Breast epithelium (tissue), 4 donors: ENCODE measurements at regions not wholly inside any gene's neighbourhood (a gene's known extent, or its start where the extent isn't known, plus 50 kb on each side); places are given as distances from the start of the nearest gene placed in this dataset.

Experiments
- DNase-seq, 2 donors: peaks; one replicate each; pipeline ENCODE4 v3.0.0-alpha.2; 2019; ENCODE audit warnings: low spot score in 2 of 2
- H3K27ac ChIP-seq, 2 donors: fragments of 200-600 bp; sonication (generic) in 1 of 2; one replicate each; pipeline ENCODE4 v1.5.1; 2016 to 2019; ENCODE audit warnings: mild to moderate bottlenecking in 1 of 2
- H3K27me3 ChIP-seq, 2 donors: fragments of 200-600 bp; sonication (generic) in 1 of 2; one replicate each; pipeline versions ENCODE4 v1.5.1 to v1.6.0; 2017 to 2019; ENCODE audit warnings: control low read depth in 1 of 2, mild to moderate bottlenecking in 1 of 2
- H3K36me3 ChIP-seq: fragments of 200-600 bp; one replicate; pipeline ENCODE4 v1.5.1; 2019
- H3K4me1 ChIP-seq, 2 donors: fragments of 200-600 bp; sonication (generic); one replicate each; pipeline ENCODE4 v1.5.1; 2016 to 2019; ENCODE audit warnings: control low read depth in 1 of 2
- H3K4me3 ChIP-seq, 3 donors: fragments of 200-600 bp; sonication (generic); 1 replicate in 2 of 3; 2 replicates in 1 of 3; pipeline ENCODE4 v1.5.1; 2016 to 2019; ENCODE audit warnings: mild to moderate bottlenecking in 3 of 3, moderate library complexity in 2 of 3
- H3K9me3 ChIP-seq, 2 donors: fragments of 200-600 bp; sonication (generic) in 1 of 2; one replicate each; pipeline ENCODE4 v1.5.1; 2016 to 2019; ENCODE audit warnings: control low read depth in 1 of 2
- POLR2A ChIP-seq: fragments of 450-650 bp; IDR thresholded peaks from one replicate; pipeline ENCODE4 v1.6.1; 2016; ENCODE audit warnings: antibody characterized with exemption, mild to moderate bottlenecking, moderate library complexity
- POLR2AphosphoS5 ChIP-seq, 3 donors: sonication (generic); formaldehyde crosslinking; IDR thresholded peaks; one replicate each; pipeline ENCODE4 v1.6.1; 2017; ENCODE audit warnings: antibody characterized with exemption in 3 of 3
- intact Hi-C: fragments of 100-400 bp; cut with DNase I; formaldehyde crosslinking; loops from one replicate; pipeline ENCODE4 v1.15.1; 2023; ENCODE audit warnings: low total_unique reads
- TF ChIP-seq, protein P1 (sequence below), 3 donors: fragments of 450-650 bp; IDR thresholded peaks; one replicate each; pipeline ENCODE4 v1.5.1; 2016 to 2017; ENCODE audit warnings: antibody characterized with exemption in 3 of 3, mild to moderate bottlenecking in 3 of 3, moderate library complexity in 3 of 3

GRCh38 chr2:224175538-224175937 lies 136.5 kb upstream of the SERPINE2 start:
- H3K9me3 ChIP-seq = no peaks in the 10 kb centered on the region
- DNase-seq = no peak
- no peaks in the 10 kb centered on the region for H3K36me3 ChIP-seq
- intact Hi-C loops = no loop called here
- H3K4me1 ChIP-seq = no peaks in the 10 kb centered on the region
- no peak overlapping the region for H3K27ac ChIP-seq
- no peaks in the 10 kb centered on the region for H3K27me3 ChIP-seq
- no peak overlapping the region for H3K4me3 ChIP-seq
- no peak for TF ChIP-seq POLR2AphosphoS5 (IDR thresholded peaks at IDR 0.05)
- no peak for TF ChIP-seq POLR2A
- TF ChIP-seq, protein P1, sequence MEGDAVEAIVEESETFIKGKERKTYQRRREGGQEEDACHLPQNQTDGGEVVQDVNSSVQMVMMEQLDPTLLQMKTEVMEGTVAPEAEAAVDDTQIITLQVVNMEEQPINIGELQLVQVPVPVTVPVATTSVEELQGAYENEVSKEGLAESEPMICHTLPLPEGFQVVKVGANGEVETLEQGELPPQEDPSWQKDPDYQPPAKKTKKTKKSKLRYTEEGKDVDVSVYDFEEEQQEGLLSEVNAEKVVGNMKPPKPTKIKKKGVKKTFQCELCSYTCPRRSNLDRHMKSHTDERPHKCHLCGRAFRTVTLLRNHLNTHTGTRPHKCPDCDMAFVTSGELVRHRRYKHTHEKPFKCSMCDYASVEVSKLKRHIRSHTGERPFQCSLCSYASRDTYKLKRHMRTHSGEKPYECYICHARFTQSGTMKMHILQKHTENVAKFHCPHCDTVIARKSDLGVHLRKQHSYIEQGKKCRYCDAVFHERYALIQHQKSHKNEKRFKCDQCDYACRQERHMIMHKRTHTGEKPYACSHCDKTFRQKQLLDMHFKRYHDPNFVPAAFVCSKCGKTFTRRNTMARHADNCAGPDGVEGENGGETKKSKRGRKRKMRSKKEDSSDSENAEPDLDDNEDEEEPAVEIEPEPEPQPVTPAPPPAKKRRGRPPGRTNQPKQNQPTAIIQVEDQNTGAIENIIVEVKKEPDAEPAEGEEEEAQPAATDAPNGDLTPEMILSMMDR (IDR thresholded peaks at IDR 0.05) = no peak

DNA sequence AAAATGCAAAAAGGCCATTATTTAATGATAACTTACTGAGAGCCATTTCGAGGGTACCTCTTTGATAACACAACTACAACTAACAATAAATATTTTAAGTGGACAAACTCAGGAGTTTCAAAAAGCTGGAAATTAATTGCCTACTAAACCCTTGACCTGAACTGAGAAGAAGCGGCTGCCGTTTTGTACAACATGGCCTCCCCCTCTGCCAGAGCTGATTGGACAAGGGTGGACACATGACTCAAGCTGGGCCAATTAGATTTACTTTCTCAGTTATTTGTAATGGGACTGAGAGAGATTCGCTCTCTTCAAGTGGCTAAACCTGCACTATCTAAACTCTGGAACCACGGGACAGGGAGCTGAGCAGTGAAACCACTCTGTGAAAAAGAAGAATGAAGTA lies 135.9 kb upstream of the SERPINE2 start:
- TF ChIP-seq POLR2A (no peak), POLR2AphosphoS5 (IDR thresholded peaks at IDR 0.05) (no peak)
- TF ChIP-seq, protein P1 (IDR thresholded peaks at IDR 0.05) = no peak
- intact Hi-C loops = no loop called here
- no peaks in the 10 kb centered on the region for H3K36me3 ChIP-seq
- no peaks in the 10 kb centered on the region for H3K4me1 ChIP-seq
- no peak overlapping the region for H3K27ac ChIP-seq
- no peaks in the 10 kb centered on the region for H3K9me3 ChIP-seq
- no peaks in the 10 kb centered on the region for H3K27me3 ChIP-seq
- H3K4me3 ChIP-seq = no peak overlapping the region
- DNase-seq = no peak

DNA sequence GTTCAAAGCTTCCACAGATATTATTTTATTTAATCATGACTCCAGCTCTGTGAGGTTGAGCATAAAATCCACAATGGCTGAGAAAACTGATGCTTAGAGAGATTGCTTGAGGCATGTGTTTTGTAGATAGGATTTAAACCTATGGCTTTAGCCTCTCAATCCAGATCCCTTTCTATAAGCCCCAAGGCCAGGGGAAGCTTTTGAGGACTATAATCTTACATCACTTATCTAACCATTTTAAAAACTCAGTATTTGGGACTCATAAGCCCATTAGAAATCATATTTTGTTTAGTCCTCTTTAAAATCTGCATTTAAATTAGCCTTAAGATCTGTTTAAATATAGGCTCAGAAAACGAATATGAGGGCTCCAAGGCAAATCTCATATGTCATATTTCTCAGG lies 135.4 kb upstream of the SERPINE2 start:
- intact Hi-C loops = no loop called here
- no peaks in the 10 kb centered on the region for H3K36me3 ChIP-seq
- DNase-seq = no peak
- H3K27me3 ChIP-seq = no peaks in the 10 kb centered on the region
- H3K4me1 ChIP-seq = no peaks in the 10 kb centered on the region
- H3K9me3 ChIP-seq = no peaks in the 10 kb centered on the region
- no peak overlapping the region for H3K27ac ChIP-seq
- TF ChIP-seq, protein P1 (IDR thresholded peaks at IDR 0.05) = no peak
- TF ChIP-seq POLR2AphosphoS5 (IDR thresholded peaks at IDR 0.05) (no peak), POLR2A (no peak)
- no peak overlapping the region for H3K4me3 ChIP-seq

DNA sequence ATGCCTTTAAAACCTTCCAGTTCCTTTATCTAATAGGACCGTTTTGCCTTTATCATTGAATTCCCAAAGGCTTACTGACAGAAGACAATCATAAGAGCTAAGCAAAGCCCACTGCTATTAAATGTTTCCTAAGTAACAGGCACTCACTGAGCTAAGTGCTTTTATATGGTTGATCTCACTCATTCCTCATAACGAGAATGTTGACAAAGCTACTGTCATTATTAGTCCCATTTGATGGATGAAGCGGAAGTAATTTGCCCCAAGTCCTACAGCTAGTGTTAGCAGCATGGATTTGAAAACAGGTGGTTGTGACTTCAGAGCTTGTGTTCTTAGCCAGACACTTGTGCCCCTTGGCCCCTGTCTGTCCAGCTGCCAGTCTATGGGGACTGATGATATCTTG lies 134.8 kb upstream of the SERPINE2 start:
- Histone ChIP-seq H3K36me3 (no peaks in the 10 kb centered on the region), H3K4me3 (no peak overlapping the region), H3K9me3 (no peaks in the 10 kb centered on the region), H3K27ac (no peak overlapping the region), H3K4me1 (no peaks in the 10 kb centered on the region), H3K27me3 (no peaks in the 10 kb centered on the region)
- intact Hi-C loops = no loop called here
- DNase-seq = no peak
- no peak for TF ChIP-seq POLR2A

DNA sequence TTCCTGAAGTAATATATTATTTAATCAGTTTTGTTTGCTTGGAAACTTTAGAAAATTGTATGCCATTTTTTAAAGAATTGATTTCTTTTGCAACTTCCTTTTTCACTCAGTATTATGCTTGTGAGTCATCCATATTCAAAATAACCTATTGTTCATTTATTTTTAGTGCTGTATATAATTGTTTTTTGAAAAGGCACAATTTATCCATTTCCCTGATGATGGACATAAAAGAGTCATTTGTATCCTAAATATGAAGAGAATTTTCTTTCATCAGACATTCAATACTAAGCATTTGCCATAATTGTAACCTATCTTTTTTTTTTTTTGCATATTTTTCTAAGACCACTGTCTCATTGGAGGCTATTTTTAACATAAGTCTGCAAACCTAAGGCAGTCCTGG lies 134.1 kb upstream of the SERPINE2 start:
- Histone ChIP-seq H3K27me3 (no peaks in the 10 kb centered on the region), H3K9me3 (no peaks in the 10 kb centered on the region), H3K27ac (no peak overlapping the region)

More for the DNA sequence above, 134.1 kb upstream of the SERPINE2 start:
- no peaks in the 10 kb centered on the region for H3K36me3 ChIP-seq
- TF ChIP-seq, protein P1 (IDR thresholded peaks at IDR 0.05) = no peak
- TF ChIP-seq POLR2A (no peak), POLR2AphosphoS5 (IDR thresholded peaks at IDR 0.05) (no peak)
- intact Hi-C loops = no loop called here
- no peak for DNase-seq
- no peaks in the 10 kb centered on the region for H3K4me1 ChIP-seq
- no peak overlapping the region for H3K4me3 ChIP-seq
